HUES64 (cell line): ENCODE measurements at regions not wholly inside any gene's neighbourhood (a gene's known extent, or its start where the extent isn't known, plus 50 kb on each side); places are given as distances from the start of the nearest gene placed in this dataset.

Experiments
- H3K27ac ChIP-seq: 2 replicates; pipeline ENCODE4 v1.7.0; 2013; ENCODE audit warnings: low read depth, low read length, inconsistent platforms
- H3K27me3 ChIP-seq: 2 replicates; pipeline ENCODE4 v1.6.1; 2013; ENCODE audit warnings: mild to moderate bottlenecking, low read length; ENCODE audit not compliant: insufficient read depth
- H3K36me3 ChIP-seq: 2 replicates; pipeline ENCODE4 v1.6.1; 2013; ENCODE audit warnings: mild to moderate bottlenecking, low read length; ENCODE audit not compliant: insufficient read depth
- H3K4me1 ChIP-seq: 2 replicates; pipeline ENCODE4 v1.6.1; 2013; ENCODE audit warnings: mild to moderate bottlenecking, low read length, moderate library complexity; ENCODE audit not compliant: insufficient read depth
- H3K4me3 ChIP-seq: 2 replicates; pipeline ENCODE4 v1.5.1; 2013; ENCODE audit warnings: mild to moderate bottlenecking, low read length, moderate library complexity
- H3K9ac ChIP-seq: 2 replicates; pipeline ENCODE4 v1.6.1; 2013; ENCODE audit warnings: mild to moderate bottlenecking, low read depth, low read length
- H3K9me3 ChIP-seq: 2 replicates; pipeline ENCODE4 v1.6.1; 2013; ENCODE audit warnings: low read depth, low read length; ENCODE audit not compliant: insufficient read depth
- WGBS: fragments of 150-250, 120-280 bp; methylation state at CpG from one replicate; pipeline ENCODE4 v1.1.7; 2013; ENCODE audit warnings: missing lambda C conversion rate; 5-methylcytosine and 5-hydroxymethylcytosine counted together

- H3K27ac ChIP-seq: no peak overlapping the region
- H3K4me3 ChIP-seq: no peak overlapping the region
- peaks cover 31% of the 10 kb centered on the region; the same call in 1 of the 2 replicates for H3K4me1 ChIP-seq
- no peaks in the 10 kb centered on the region for H3K27me3 ChIP-seq
- H3K9ac ChIP-seq: no peak overlapping the region
- H3K9me3 ChIP-seq: no peaks in the 10 kb centered on the region
- no peaks in the 10 kb centered on the region for H3K36me3 ChIP-seq
- WGBS: 93% methylated on average over 8 of the region's 8 CpGs
Observed at GRCh38 chr6:168159506-168159905, 80.5 kb upstream of the FRMD1 start.

GRCh38 chr6:168158980-168159349, 80.0 kb upstream of the FRMD1 start:
- no peaks in the 10 kb centered on the region for H3K27me3 ChIP-seq
- H3K4me3 ChIP-seq: no peak overlapping the region
- H3K27ac ChIP-seq: no peak overlapping the region
- H3K9me3 ChIP-seq: no peaks in the 10 kb centered on the region
- no peak overlapping the region for H3K9ac ChIP-seq
- 90% methylated on average over 11 of the region's 11 CpGs for WGBS
- H3K4me1 ChIP-seq: peaks cover 32% of the 10 kb centered on the region; the same call in 1 of the 2 replicates
- H3K36me3 ChIP-seq: no peaks in the 10 kb centered on the region

- no peak overlapping the region for H3K9ac ChIP-seq
- 59% methylated on average over 19 of the region's 19 CpGs for WGBS
- H3K9me3 ChIP-seq: no peaks in the 10 kb centered on the region
- H3K36me3 ChIP-seq: no peaks in the 10 kb centered on the region
- H3K27ac ChIP-seq: no peak overlapping the region
- H3K4me3 ChIP-seq: no peak overlapping the region
- peaks cover 27% of the 10 kb centered on the region; the same call in 1 of the 2 replicates for H3K4me1 ChIP-seq
- H3K27me3 ChIP-seq: no peaks in the 10 kb centered on the region
Observed at GRCh38 chr6:168158213-168158979, 79.4 kb upstream of the FRMD1 start.

GRCh38 chr6:168157272-168158212, 78.5 kb upstream of the FRMD1 start:
- Histone ChIP-seq H3K27ac (peak overlapping the region; percentile 32; the same call in 1 of the 2 replicates), H3K9ac (no peak overlapping the region), H3K27me3 (no peaks in the 10 kb centered on the region), H3K4me1 (peaks cover 28% of the 10 kb centered on the region; the same call in 1 of the 2 replicates), H3K4me3 (no peak overlapping the region), H3K9me3 (no peaks in the 10 kb centered on the region), H3K36me3 (no peaks in the 10 kb centered on the region)
- WGBS: 43% methylated on average over 18 of the region's 18 CpGs

- Histone ChIP-seq H3K4me1 (peaks cover 28% of the 10 kb centered on the region; the same call in 1 of the 2 replicates), H3K27ac (no peak overlapping the region), H3K4me3 (no peak overlapping the region), H3K27me3 (no peaks in the 10 kb centered on the region), H3K36me3 (no peaks in the 10 kb centered on the region), H3K9ac (no peak overlapping the region), H3K9me3 (no peaks in the 10 kb centered on the region)
- WGBS: 94% methylated on average over 12 of the region's 12 CpGs
Observed at GRCh38 chr6:168156742-168157265, 77.8 kb upstream of the FRMD1 start.

- Histone ChIP-seq H3K27ac (no peak overlapping the region), H3K9ac (no peak overlapping the region), H3K4me3 (no peak overlapping the region), H3K36me3 (no peaks in the 10 kb centered on the region), H3K9me3 (no peaks in the 10 kb centered on the region), H3K27me3 (no peaks in the 10 kb centered on the region), H3K4me1 (peaks cover 28% of the 10 kb centered on the region; the same call in 1 of the 2 replicates)
- 93% methylated on average over 23 of the region's 24 CpGs for WGBS
Observed at GRCh38 chr6:168155821-168156741, 77.1 kb upstream of the FRMD1 start.

- Histone ChIP-seq H3K27me3 (no peaks in the 10 kb centered on the region), H3K27ac (no peak overlapping the region), H3K9me3 (no peaks in the 10 kb centered on the region), H3K9ac (no peak overlapping the region), H3K4me3 (no peak overlapping the region), H3K4me1 (peaks cover 28% of the 10 kb centered on the region; the same call in 1 of the 2 replicates), H3K36me3 (no peaks in the 10 kb centered on the region)
- 83% methylated on average over 5 of the region's 5 CpGs for WGBS
Observed at GRCh38 chr6:168155193-168155592, 76.2 kb upstream of the FRMD1 start.

GRCh38 chr6:168154263-168154917, 75.4 kb upstream of the FRMD1 start:
- H3K4me3 ChIP-seq: no peak overlapping the region
- H3K9ac ChIP-seq: no peak overlapping the region
- H3K9me3 ChIP-seq: no peaks in the 10 kb centered on the region
- H3K27ac ChIP-seq: no peak overlapping the region
- WGBS: 76% methylated on average over 7 of the region's 7 CpGs
- H3K4me1 ChIP-seq: peaks cover 28% of the 10 kb centered on the region; the same call in 1 of the 2 replicates
- no peaks in the 10 kb centered on the region for H3K27me3 ChIP-seq
- H3K36me3 ChIP-seq: no peaks in the 10 kb centered on the region

GRCh38 chr6:168153553-168153952, 74.5 kb upstream of the FRMD1 start:
- Histone ChIP-seq H3K9me3 (no peaks in the 10 kb centered on the region), H3K27me3 (no peaks in the 10 kb centered on the region), H3K36me3 (no peaks in the 10 kb centered on the region), H3K4me3 (no peak overlapping the region), H3K4me1 (peaks cover 26% of the 10 kb centered on the region; the same call in 1 of the 2 replicates), H3K27ac (no peak overlapping the region), H3K9ac (no peak overlapping the region)
- 90% methylated on average over 8 of the region's 11 CpGs for WGBS

GRCh38 chr6:168152980-168153379, 74.0 kb upstream of the FRMD1 start:
- Histone ChIP-seq H3K36me3 (no peaks in the 10 kb centered on the region), H3K4me1 (peaks cover 20% of the 10 kb centered on the region; the same call in 1 of the 2 replicates), H3K9me3 (no peaks in the 10 kb centered on the region), H3K9ac (no peak overlapping the region), H3K4me3 (no peak overlapping the region), H3K27ac (no peak overlapping the region), H3K27me3 (no peaks in the 10 kb centered on the region)
- WGBS: 72% methylated on average over 6 of the region's 6 CpGs
